A549 (cell line): ENCODE measurements at regions not wholly inside any gene's neighbourhood (a gene's known extent, or its start where the extent isn't known, plus 50 kb on each side); places are given as distances from the start of the nearest gene placed in this dataset.

Experiments used
- ATAC-seq, 2 experiments: fragments of 200-7000 bp in 1 of 2; fragments of >200 bp in 1 of 2; cut with Nextera tagmentation in 1 of 2; cut with Tn5 transposase in 1 of 2; 3 replicates each; pipeline versions ENCODE4 v1.8.0 to v1.9.1; 2018 to 2020; ENCODE audit warnings: mild to moderate bottlenecking in 1 of 2, moderate library complexity in 1 of 2
- CTCF ChIA-PET: fragments of 300-600 bp; sonication (Branson Sonifier 250); formaldehyde crosslinking; extraction: SDS; loops from one replicate; lab custom pipeline; 2021; ENCODE audit warnings: antibody characterized with exemption, inconsistent platforms; lab: Yijun Ruan, JAX
- POLR2A ChIA-PET: fragments of 350-600 bp; formaldehyde crosslinking; extraction: SDS; loops from one replicate; lab custom pipeline; 2021; ENCODE audit warnings: antibody characterized with exemption, inconsistent platforms; lab: Yijun Ruan, JAX
- DNase-seq, 2 experiments: peaks; one replicate each; pipeline versions ENCODE4 v3.0.0 to v3.0.0-alpha.2; 2011 to 2016; ENCODE audit warnings: low read depth in 1 of 2, low spot score in 1 of 2
- FAIRE-seq: peaks from 2 replicates; lab custom pipeline; 2011; peaks lifted over from hg19 to GRCh38; lab: Jason Lieb, UNC
- H3K27ac ChIP-seq, 2 experiments: fragments of >200 bp; sonication (Bioruptor Twin); formaldehyde crosslinking; 3 replicates each; pipeline ENCODE4 v1.5.1; 2016 to 2017
- H3K4me1 ChIP-seq: fragments of >200 bp; sonication (Bioruptor Twin); formaldehyde crosslinking; 3 replicates; pipeline ENCODE4 v1.6.1; 2016
- H3K4me2 ChIP-seq: fragments of >200 bp; sonication (Bioruptor Twin); formaldehyde crosslinking; 3 replicates; pipeline ENCODE4 v1.6.1; 2016
- H3K4me3 ChIP-seq: fragments of >200 bp; sonication (Bioruptor Twin); formaldehyde crosslinking; 3 replicates; pipeline ENCODE4 v1.5.1; 2016
- H3K9me3 ChIP-seq: fragments of >200 bp; sonication (Bioruptor Twin); formaldehyde crosslinking; 3 replicates; pipeline ENCODE4 v1.6.1; 2016
- ATOH8 ChIP-seq: fragments of 250-450 bp; sonication (Bioruptor Pico); IDR thresholded peaks from 2 replicates; pipeline ENCODE4 v1.5.0; 2020; ENCODE audit warnings: low read depth, mild to moderate bottlenecking, moderate library complexity
- CBX8 ChIP-seq: fragments of 200-600 bp; sonication (generic); IDR thresholded peaks from 2 replicates; pipeline ENCODE4 v1.6.1; 2016
- EP300 ChIP-seq, 2 experiments: fragments of >200 bp; sonication (Bioruptor Twin); formaldehyde crosslinking; IDR thresholded peaks; 2 replicates in 1 of 2; 3 replicates in 1 of 2; pipeline ENCODE4 v1.6.1; 2016 to 2017
- FOSL2 ChIP-seq, 2 experiments: fragments of 450-650 bp in 1 of 2; fragments of >200 bp in 1 of 2; sonication (Bioruptor Twin) in 1 of 2; formaldehyde crosslinking; IDR thresholded peaks; 2 replicates each; pipeline versions ENCODE4 v1.5.0 to v1.6.1; 2016 to 2020; ENCODE audit warnings: mild to moderate bottlenecking in 1 of 2, moderate library complexity in 1 of 2
- GATA3 ChIP-seq: IDR thresholded peaks from 2 replicates; pipeline ENCODE4 v1.6.1; 2012; ENCODE audit warnings: borderline replicate concordance
- HES2 ChIP-seq: fragments of >200 bp; sonication (Bioruptor Twin); formaldehyde crosslinking; IDR thresholded peaks from 2 replicates; pipeline ENCODE4 v1.6.1; 2016
- JUN ChIP-seq, 2 experiments: fragments of >200 bp; sonication (Bioruptor Twin); formaldehyde crosslinking; IDR thresholded peaks; 2 replicates in 1 of 2; 3 replicates in 1 of 2; pipeline ENCODE4 v1.6.1; 2016 to 2017
- MAFK ChIP-seq: fragments of 450-650 bp; IDR thresholded peaks from 2 replicates; pipeline ENCODE4 v1.6.1; 2014; ENCODE audit not compliant: partially characterized antibody
- MYC ChIP-seq: IDR thresholded peaks from 2 replicates; pipeline ENCODE4 v1.6.1; 2012; ENCODE audit warnings: mild to moderate bottlenecking, inconsistent platforms, low read length, improper control_type of control experiment, borderline replicate concordance
- NPAS2 ChIP-seq: fragments of 250-450 bp; sonication (Bioruptor Pico); IDR thresholded peaks from 2 replicates; pipeline ENCODE4 v1.8.0; 2022; ENCODE audit warnings: mild to moderate bottlenecking, moderate library complexity, borderline replicate concordance
- NR3C1 ChIP-seq: fragments of >200 bp; sonication (Bioruptor Twin); formaldehyde crosslinking; IDR thresholded peaks from 3 replicates; pipeline ENCODE4 v1.6.1; 2017
- RCOR1 ChIP-seq: fragments of 150-350 bp; IDR thresholded peaks from 2 replicates; pipeline ENCODE4 v1.6.1; 2014; ENCODE audit warnings: antibody characterized with exemption, low read length, low read depth
- RFX5 ChIP-seq: fragments of 450-650 bp; IDR thresholded peaks from 2 replicates; pipeline ENCODE4 v1.7.1; 2014; ENCODE audit warnings: antibody characterized with exemption, mild to moderate bottlenecking, moderate library complexity
- SMC3 ChIP-seq: fragments of >200 bp; sonication (Bioruptor Twin); formaldehyde crosslinking; IDR thresholded peaks from 3 replicates; pipeline ENCODE4 v1.6.1; 2018; ENCODE audit warnings: inconsistent platforms
- SREBF2 ChIP-seq: fragments of 450-650 bp; IDR thresholded peaks from 2 replicates; pipeline ENCODE4 v1.6.1; 2014; ENCODE audit warnings: mild to moderate bottlenecking, moderate library complexity
- TFCP2L1 ChIP-seq: fragments of 250-450 bp; sonication (Bioruptor Pico); IDR thresholded peaks from 2 replicates; pipeline ENCODE4 v1.5.0; 2021; ENCODE audit warnings: mild to moderate bottlenecking
- USF2 ChIP-seq: fragments of 450-650 bp; IDR thresholded peaks from 2 replicates; pipeline ENCODE4 v1.6.1; 2014; ENCODE audit warnings: antibody characterized with exemption
- WGBS: methylation state at CpG from one replicate; pipeline ENCODE4 v1.1.6; 2017; ENCODE audit errors: missing lambda C conversion rate; 5-methylcytosine and 5-hydroxymethylcytosine counted together
- TF ChIP-seq, protein P1 (sequence below): IDR thresholded peaks from 2 replicates; pipeline ENCODE4 v1.6.1; 2012
- TF ChIP-seq, protein P2 (sequence below): fragments of >200 bp; sonication (Bioruptor Twin); formaldehyde crosslinking; IDR thresholded peaks from 3 replicates; pipeline ENCODE4 v1.5.1; 2016
- TF ChIP-seq, protein P3 (sequence below): fragments of >200 bp; sonication (Bioruptor Twin); formaldehyde crosslinking; IDR thresholded peaks from 3 replicates; pipeline ENCODE4 v1.6.1; 2016

DNA sequence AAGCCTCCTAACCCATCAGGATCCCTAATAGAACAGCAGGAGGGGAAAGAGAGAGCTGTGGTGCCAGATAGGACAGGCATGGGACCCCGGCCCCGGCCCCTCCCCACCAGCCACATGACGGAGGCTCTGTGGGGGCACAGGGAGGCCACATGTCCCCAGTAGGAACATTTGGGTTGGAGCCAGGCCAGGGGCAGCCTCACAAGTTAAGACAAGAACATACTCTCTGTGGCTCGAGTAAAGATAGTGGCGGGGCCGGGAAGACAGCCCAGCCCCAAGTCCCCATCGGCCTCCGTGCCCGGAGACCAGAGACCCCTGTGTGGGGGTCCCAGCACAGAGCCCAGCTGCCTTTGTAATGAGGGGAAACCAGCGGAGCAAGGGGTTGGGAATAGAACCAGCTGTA lies 78.6 kb upstream of the GALNT9 start:
- no peaks in the 10 kb centered on the region for H3K4me1 ChIP-seq
- 69% methylated on average over 8 of the region's 10 CpGs for WGBS
- ATAC-seq (no peak), FAIRE-seq (no peak), DNase-seq (no peak)
- no peak overlapping the region for H3K4me2 ChIP-seq
- ChIA-PET CTCF (interaction anchor here (0.7 to 2.0 kb wide), 4 partner anchors 153 to 222 kb away, joined by 3 to 6 read pairs (median 4); no protein-coding TSS in a partner anchor), POLR2A (no interaction called here)
- H3K27ac ChIP-seq: no peak overlapping the region
- H3K4me3 ChIP-seq: no peak overlapping the region
- TF ChIP-seq MYC: no peak
- TF ChIP-seq CBX8: no peak
- no peak for TF ChIP-seq MAFK
- no peak for TF ChIP-seq TFCP2L1 (CRISPR knock-in tag)
- no peak for TF ChIP-seq NR3C1
- TF ChIP-seq SREBF2: no peak
- no peak for TF ChIP-seq HES2
- TF ChIP-seq FOSL2 (IDR thresholded peaks at IDR 0.05): no peak
- TF ChIP-seq FOSL2 (CRISPR knock-in tag; IDR thresholded peaks at IDR 0.05): no peak
- TF ChIP-seq JUN (IDR thresholded peaks at IDR 0.05): no peak
- TF ChIP-seq RFX5: no peak
- no peak for TF ChIP-seq RCOR1
- TF ChIP-seq, protein P1, sequence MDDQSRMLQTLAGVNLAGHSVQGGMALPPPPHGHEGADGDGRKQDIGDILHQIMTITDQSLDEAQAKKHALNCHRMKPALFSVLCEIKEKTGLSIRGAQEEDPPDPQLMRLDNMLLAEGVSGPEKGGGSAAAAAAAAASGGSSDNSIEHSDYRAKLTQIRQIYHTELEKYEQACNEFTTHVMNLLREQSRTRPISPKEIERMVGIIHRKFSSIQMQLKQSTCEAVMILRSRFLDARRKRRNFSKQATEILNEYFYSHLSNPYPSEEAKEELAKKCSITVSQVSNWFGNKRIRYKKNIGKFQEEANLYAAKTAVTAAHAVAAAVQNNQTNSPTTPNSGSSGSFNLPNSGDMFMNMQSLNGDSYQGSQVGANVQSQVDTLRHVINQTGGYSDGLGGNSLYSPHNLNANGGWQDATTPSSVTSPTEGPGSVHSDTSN: no peak
- no peak for TF ChIP-seq GATA3
- TF ChIP-seq, protein P2, sequence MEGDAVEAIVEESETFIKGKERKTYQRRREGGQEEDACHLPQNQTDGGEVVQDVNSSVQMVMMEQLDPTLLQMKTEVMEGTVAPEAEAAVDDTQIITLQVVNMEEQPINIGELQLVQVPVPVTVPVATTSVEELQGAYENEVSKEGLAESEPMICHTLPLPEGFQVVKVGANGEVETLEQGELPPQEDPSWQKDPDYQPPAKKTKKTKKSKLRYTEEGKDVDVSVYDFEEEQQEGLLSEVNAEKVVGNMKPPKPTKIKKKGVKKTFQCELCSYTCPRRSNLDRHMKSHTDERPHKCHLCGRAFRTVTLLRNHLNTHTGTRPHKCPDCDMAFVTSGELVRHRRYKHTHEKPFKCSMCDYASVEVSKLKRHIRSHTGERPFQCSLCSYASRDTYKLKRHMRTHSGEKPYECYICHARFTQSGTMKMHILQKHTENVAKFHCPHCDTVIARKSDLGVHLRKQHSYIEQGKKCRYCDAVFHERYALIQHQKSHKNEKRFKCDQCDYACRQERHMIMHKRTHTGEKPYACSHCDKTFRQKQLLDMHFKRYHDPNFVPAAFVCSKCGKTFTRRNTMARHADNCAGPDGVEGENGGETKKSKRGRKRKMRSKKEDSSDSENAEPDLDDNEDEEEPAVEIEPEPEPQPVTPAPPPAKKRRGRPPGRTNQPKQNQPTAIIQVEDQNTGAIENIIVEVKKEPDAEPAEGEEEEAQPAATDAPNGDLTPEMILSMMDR: no peak
- TF ChIP-seq NPAS2: no peak
- no peak for TF ChIP-seq USF2
- TF ChIP-seq, protein P3, sequence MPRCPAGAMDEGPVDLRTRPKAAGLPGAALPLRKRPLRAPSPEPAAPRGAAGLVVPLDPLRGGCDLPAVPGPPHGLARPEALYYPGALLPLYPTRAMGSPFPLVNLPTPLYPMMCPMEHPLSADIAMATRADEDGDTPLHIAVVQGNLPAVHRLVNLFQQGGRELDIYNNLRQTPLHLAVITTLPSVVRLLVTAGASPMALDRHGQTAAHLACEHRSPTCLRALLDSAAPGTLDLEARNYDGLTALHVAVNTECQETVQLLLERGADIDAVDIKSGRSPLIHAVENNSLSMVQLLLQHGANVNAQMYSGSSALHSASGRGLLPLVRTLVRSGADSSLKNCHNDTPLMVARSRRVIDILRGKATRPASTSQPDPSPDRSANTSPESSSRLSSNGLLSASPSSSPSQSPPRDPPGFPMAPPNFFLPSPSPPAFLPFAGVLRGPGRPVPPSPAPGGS: no peak
- H3K9me3 ChIP-seq: no peaks in the 10 kb centered on the region

GRCh38 chr12:132407451-132407961 lies 78.1 kb upstream of the GALNT9 start:
- H3K4me2 ChIP-seq: no peak overlapping the region
- H3K27ac ChIP-seq: no peak overlapping the region
- WGBS: 80% methylated on average over 21 of the region's 32 CpGs
- no peak overlapping the region for H3K4me3 ChIP-seq
- FAIRE-seq: no peak
- ChIA-PET POLR2A (no interaction called here), CTCF (interaction anchor here (0.7 to 3.5 kb wide), 3 partner anchors 7 to 222 kb away, joined by 3 to 23 read pairs (median 3); no protein-coding TSS in a partner anchor)
- TF ChIP-seq EP300 (IDR thresholded peaks at IDR 0.05) (no peak), ATOH8 (CRISPR knock-in tag) (no peak), SMC3 (no peak)
- ATAC-seq: no peak
- H3K4me1 ChIP-seq: no peaks in the 10 kb centered on the region
- H3K9me3 ChIP-seq: no peaks in the 10 kb centered on the region
- no peak for DNase-seq
